ENCODE measurements at regions not wholly inside any gene's neighbourhood (a gene's known extent, or its start where the extent isn't known, plus 50 kb on each side); places are given as distances from the start of the nearest gene placed in this dataset.

GRCh38 chr3:188031121-188031520 is 122.8 kb upstream of the LPP start:
- Histone ChIP-seq H3K9me3 (ENCODE audit: control insufficient read depth, insufficient read depth, low read depth, low read length) (no peaks in the 10 kb centered on the region), H3K36me3 (ENCODE audit: control insufficient read depth in 2 of 2, insufficient read depth in 1 of 2, low read length in 2 of 2) (no peaks in the 10 kb centered on the region), H3K4me1 (ENCODE audit: control insufficient read depth, insufficient read depth, low read length) (no peaks in the 10 kb centered on the region), H3K27ac (ENCODE audit: extremely low read depth, low read depth, low read length) (no peak overlapping the region), H3K4me3 (ENCODE audit: low read depth, low read length) (no peak overlapping the region)
- POLR2A ChIA-PET: no interaction called here
- CTCF ChIA-PET: no interaction called here
- TF ChIP-seq ZNF112 (tag by site-specific recombination; IDR thresholded peaks at IDR 0.05): no peak
- no peak for TF ChIP-seq IKZF3 (tag by site-specific recombination; IDR thresholded peaks at IDR 0.05)
- no peak for TF ChIP-seq ZBTB11 (tag by site-specific recombination; conservative IDR thresholded peaks at IDR 0.05; ENCODE audit: low read depth)
- TF ChIP-seq PATZ1 (tag by site-specific recombination; IDR thresholded peaks at IDR 0.05): no peak
- TF ChIP-seq, protein P1, sequence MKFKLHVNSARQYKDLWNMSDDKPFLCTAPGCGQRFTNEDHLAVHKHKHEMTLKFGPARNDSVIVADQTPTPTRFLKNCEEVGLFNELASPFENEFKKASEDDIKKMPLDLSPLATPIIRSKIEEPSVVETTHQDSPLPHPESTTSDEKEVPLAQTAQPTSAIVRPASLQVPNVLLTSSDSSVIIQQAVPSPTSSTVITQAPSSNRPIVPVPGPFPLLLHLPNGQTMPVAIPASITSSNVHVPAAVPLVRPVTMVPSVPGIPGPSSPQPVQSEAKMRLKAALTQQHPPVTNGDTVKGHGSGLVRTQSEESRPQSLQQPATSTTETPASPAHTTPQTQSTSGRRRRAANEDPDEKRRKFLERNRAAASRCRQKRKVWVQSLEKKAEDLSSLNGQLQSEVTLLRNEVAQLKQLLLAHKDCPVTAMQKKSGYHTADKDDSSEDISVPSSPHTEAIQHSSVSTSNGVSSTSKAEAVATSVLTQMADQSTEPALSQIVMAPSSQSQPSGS (tag by site-specific recombination; IDR thresholded peaks at IDR 0.05; ENCODE audit: low read depth): no peak
- TF ChIP-seq ZBTB17 (tag by site-specific recombination; IDR thresholded peaks at IDR 0.05): no peak
- no peak for TF ChIP-seq HOXC10 (CRISPR knock-in tag; IDR thresholded peaks at IDR 0.05)
- TF ChIP-seq ZNF560 (tag by site-specific recombination; IDR thresholded peaks at IDR 0.05; ENCODE audit: borderline replicate concordance): no peak
- no peak for TF ChIP-seq ZNF600 (tag by site-specific recombination; IDR thresholded peaks at IDR 0.05)
- no peak for TF ChIP-seq ZNF335 (tag by site-specific recombination; conservative IDR thresholded peaks at IDR 0.05)
- TF ChIP-seq ZNF670 (tag by site-specific recombination; IDR thresholded peaks at IDR 0.05; ENCODE audit: low read depth): no peak
- TF ChIP-seq ZNF121 (tag by site-specific recombination; IDR thresholded peaks at IDR 0.05): no peak
- no peak for TF ChIP-seq ZNF16 (tag by site-specific recombination; IDR thresholded peaks at IDR 0.05; ENCODE audit: low read depth)
- no peak for TF ChIP-seq ZSCAN18 (tag by site-specific recombination; IDR thresholded peaks at IDR 0.05)
- no peak for TF ChIP-seq FEZF1 (tag by site-specific recombination; IDR thresholded peaks at IDR 0.05)
- TF ChIP-seq ZNF830 (tag by site-specific recombination; IDR thresholded peaks at IDR 0.05; ENCODE audit: low read depth): no peak
- TF ChIP-seq PRDM6 (tag by site-specific recombination; IDR thresholded peaks at IDR 0.05): no peak

Measured in HEK293 (cell line).